KMS-11 (cell line): ENCODE measurements at regions not wholly inside any gene's neighbourhood (a gene's known extent, or its start where the extent isn't known, plus 50 kb on each side); places are given as distances from the start of the nearest gene placed in this dataset.
A peak's percentile ranks its signal among the peaks of the same experiment; 100 is the strongest.

ENCODE experiments used
- H2AFZ ChIP-seq: fragments of 200-600 bp; sonication (generic); 2 replicates; pipeline ENCODE4 v1.6.1; 2016; ENCODE audit warnings: antibody characterized with exemption, mixed run types, low read depth
- H3K27ac ChIP-seq: fragments of 200-600 bp; sonication (generic); 2 replicates; pipeline ENCODE4 v1.6.1; 2016; ENCODE audit warnings: mild to moderate bottlenecking, mixed run types
- H3K27me3 ChIP-seq: fragments of 200-600 bp; sonication (generic); 2 replicates; pipeline ENCODE4 v1.6.1; 2017; ENCODE audit warnings: mild to moderate bottlenecking, low read depth, mixed run types, moderate library complexity; ENCODE audit not compliant: insufficient read depth
- H3K36me3 ChIP-seq: fragments of 200-600 bp; sonication (generic); 2 replicates; pipeline ENCODE4 v1.6.1; 2017; ENCODE audit warnings: mild to moderate bottlenecking, mixed run types; ENCODE audit not compliant: insufficient read depth
- H3K4me1 ChIP-seq: fragments of 200-600 bp; sonication (generic); 2 replicates; pipeline ENCODE4 v1.6.1; 2016; ENCODE audit warnings: mild to moderate bottlenecking, low read depth, mixed run types; ENCODE audit not compliant: poor library complexity, severe bottlenecking
- H3K4me2 ChIP-seq: fragments of 200-600 bp; sonication (generic); 2 replicates; pipeline ENCODE4 v1.7.0; 2016; ENCODE audit warnings: mild to moderate bottlenecking, mixed run types
- H3K4me3 ChIP-seq: fragments of 200-600 bp; sonication (generic); IDR thresholded peaks from 2 replicates; pipeline ENCODE4 v1.6.1; 2017; ENCODE audit warnings: low read depth, low read length, mixed read lengths; ENCODE audit not compliant: insufficient read depth
- H3K79me2 ChIP-seq: fragments of 200-600 bp; sonication (generic); 2 replicates; pipeline ENCODE4 v1.6.1; 2016; ENCODE audit warnings: low read depth, mixed run types; ENCODE audit not compliant: insufficient read depth
- H3K9ac ChIP-seq: fragments of 200-600 bp; sonication (generic); 2 replicates; pipeline ENCODE4 v1.6.1; 2016; ENCODE audit warnings: mild to moderate bottlenecking, mixed run types
- H4K20me1 ChIP-seq: fragments of 200-600 bp; sonication (generic); 2 replicates; pipeline ENCODE4 v1.6.1; 2016; ENCODE audit warnings: mild to moderate bottlenecking, mixed run types; ENCODE audit not compliant: insufficient read depth
- CTCF ChIP-seq: fragments of 200-600 bp; sonication (generic); conservative IDR thresholded peaks from 2 replicates; pipeline ENCODE4 v1.6.1; 2017; ENCODE audit warnings: low read depth, mild to moderate bottlenecking, antibody characterized with exemption, low read length, moderate library complexity, mixed read lengths

- Histone ChIP-seq H4K20me1 (no peaks in the 10 kb centered on the region), H2AFZ (no peak overlapping the region), H3K27me3 (no peaks in the 10 kb centered on the region), H3K4me1 (peaks cover 65% of the 10 kb centered on the region), H3K79me2 (no peaks in the 10 kb centered on the region), H3K4me2 (peak overlapping the region; percentile 59), H3K27ac (peak overlapping the region; percentile 76; the same call in 1 of the 2 replicates), H3K36me3 (no peaks in the 10 kb centered on the region), H3K9ac (no peak overlapping the region), H3K4me3 (no peak overlapping the region)
- TF ChIP-seq CTCF: no peak
Observed at GRCh38 chr9:89796606-89797005, 191.8 kb downstream of the GADD45G start.

DNA sequence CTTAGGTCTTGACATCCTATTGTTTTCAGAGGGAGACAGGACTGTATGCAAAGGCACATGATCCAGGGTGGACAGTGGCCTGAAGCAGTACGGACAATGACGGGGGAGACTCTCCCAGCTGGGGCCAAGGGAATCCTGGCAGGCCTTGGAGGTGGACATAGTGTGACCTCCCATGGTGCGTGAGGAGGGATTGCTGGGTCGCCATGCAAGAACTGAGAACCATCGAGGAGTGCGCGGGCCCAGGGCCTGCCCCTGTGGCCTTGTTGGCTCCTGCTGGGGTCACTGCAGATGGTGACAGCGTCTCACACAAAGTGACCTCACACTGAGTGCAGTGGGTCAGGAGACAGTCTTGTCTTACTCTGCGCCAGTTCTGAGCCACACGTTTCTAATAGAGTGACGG, 192.4 kb downstream of the GADD45G start:
- no peak overlapping the region; the same call in 1 of the 2 replicates for H3K4me2 ChIP-seq
- peaks cover 65% of the 10 kb centered on the region for H3K4me1 ChIP-seq
- no peaks in the 10 kb centered on the region for H3K79me2 ChIP-seq
- H3K4me3 ChIP-seq: no peak overlapping the region
- no peak overlapping the region for H2AFZ ChIP-seq
- H3K27ac ChIP-seq: 0 out of 2 replicates have a peak overlapping the region, but pooled peaks have one; percentile 57
- H3K36me3 ChIP-seq: no peaks in the 10 kb centered on the region
- TF ChIP-seq CTCF: no peak
- H3K9ac ChIP-seq: no peak overlapping the region
- H3K27me3 ChIP-seq: no peaks in the 10 kb centered on the region
- no peaks in the 10 kb centered on the region for H4K20me1 ChIP-seq

- Histone ChIP-seq H3K79me2 (no peaks in the 10 kb centered on the region), H3K4me3 (no peak overlapping the region), H4K20me1 (no peaks in the 10 kb centered on the region), H3K27ac (peak overlapping the region; percentile 57), H3K27me3 (no peaks in the 10 kb centered on the region), H3K4me2 (peak overlapping the region; percentile 58), H2AFZ (peak overlapping the region; percentile 5; the same call in 1 of the 2 replicates), H3K4me1 (peaks cover 69% of the 10 kb centered on the region), H3K9ac (peak overlapping the region; percentile 25; the same call in 1 of the 2 replicates), H3K36me3 (no peaks in the 10 kb centered on the region)
- TF ChIP-seq CTCF: no peak
Observed at GRCh38 chr9:89797937-89798455, 193.2 kb downstream of the GADD45G start.

DNA sequence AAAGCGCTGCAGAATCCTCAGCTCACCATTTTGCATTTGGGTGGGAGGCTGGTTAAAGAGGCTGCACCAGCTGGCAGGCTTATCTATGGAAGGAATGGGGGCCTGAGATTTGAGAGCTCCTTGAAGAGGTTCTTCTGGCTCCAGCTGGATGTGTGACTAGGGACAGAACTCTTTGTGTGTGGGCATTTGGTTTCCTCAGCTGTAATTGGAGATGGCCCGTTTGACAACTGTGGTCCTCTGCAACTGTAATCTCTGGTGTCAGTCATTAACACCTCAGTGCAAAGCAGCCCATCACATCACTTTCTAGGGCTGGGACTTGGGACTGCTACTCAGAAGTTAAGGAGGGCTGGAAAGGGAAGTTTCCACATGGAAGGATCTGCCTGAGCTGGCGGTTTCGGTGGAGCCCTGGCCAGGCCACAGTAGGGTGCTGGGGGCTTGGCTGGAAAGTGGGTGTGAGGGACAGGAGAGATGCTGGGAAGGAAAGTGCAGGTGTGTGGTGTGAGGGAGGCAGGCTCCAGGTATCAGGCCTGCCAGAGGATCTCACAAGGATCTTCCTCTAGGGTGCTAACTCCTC, 193.8 kb downstream of the GADD45G start:
- Histone ChIP-seq H3K27ac (peak overlapping the region; percentile 57), H3K36me3 (no peaks in the 10 kb centered on the region), H3K79me2 (no peaks in the 10 kb centered on the region), H3K9ac (peak overlapping the region; percentile 25; the same call in 1 of the 2 replicates), H3K4me3 (no peak overlapping the region), H3K4me2 (peak overlapping the region; percentile 58), H3K27me3 (no peaks in the 10 kb centered on the region), H4K20me1 (no peaks in the 10 kb centered on the region), H3K4me1 (peaks cover 66% of the 10 kb centered on the region), H2AFZ (peak overlapping the region; percentile 5)
- no peak for TF ChIP-seq CTCF
